GM12864 (cell line): ENCODE measurements at regions not wholly inside any gene's neighbourhood (a gene's known extent, or its start where the extent isn't known, plus 50 kb on each side); places are given as distances from the start of the nearest gene placed in this dataset.

ENCODE experiments used
- DNase-seq: peaks from one replicate; pipeline ENCODE4 v3.0.0-alpha.2; 2011; ENCODE audit warnings: low read depth
- H3K4me3 ChIP-seq: 2 replicates; pipeline ENCODE4 v1.5.1; 2011; ENCODE audit warnings: mild to moderate bottlenecking, low read depth, low read length, control low read depth
- TF ChIP-seq, protein P1 (sequence below): IDR thresholded peaks from 2 replicates; pipeline ENCODE4 v1.5.1; 2011; ENCODE audit warnings: low read depth, mild to moderate bottlenecking, moderate library complexity, low read length, control low read depth, inconsistent platforms; ENCODE audit errors: missing control alignments

GRCh38 chr15:58235961-58236360 is 97.8 kb downstream of the AQP9 start:
- TF ChIP-seq, protein P1, sequence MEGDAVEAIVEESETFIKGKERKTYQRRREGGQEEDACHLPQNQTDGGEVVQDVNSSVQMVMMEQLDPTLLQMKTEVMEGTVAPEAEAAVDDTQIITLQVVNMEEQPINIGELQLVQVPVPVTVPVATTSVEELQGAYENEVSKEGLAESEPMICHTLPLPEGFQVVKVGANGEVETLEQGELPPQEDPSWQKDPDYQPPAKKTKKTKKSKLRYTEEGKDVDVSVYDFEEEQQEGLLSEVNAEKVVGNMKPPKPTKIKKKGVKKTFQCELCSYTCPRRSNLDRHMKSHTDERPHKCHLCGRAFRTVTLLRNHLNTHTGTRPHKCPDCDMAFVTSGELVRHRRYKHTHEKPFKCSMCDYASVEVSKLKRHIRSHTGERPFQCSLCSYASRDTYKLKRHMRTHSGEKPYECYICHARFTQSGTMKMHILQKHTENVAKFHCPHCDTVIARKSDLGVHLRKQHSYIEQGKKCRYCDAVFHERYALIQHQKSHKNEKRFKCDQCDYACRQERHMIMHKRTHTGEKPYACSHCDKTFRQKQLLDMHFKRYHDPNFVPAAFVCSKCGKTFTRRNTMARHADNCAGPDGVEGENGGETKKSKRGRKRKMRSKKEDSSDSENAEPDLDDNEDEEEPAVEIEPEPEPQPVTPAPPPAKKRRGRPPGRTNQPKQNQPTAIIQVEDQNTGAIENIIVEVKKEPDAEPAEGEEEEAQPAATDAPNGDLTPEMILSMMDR, result no peak
- DNase-seq, result no peak
- H3K4me3 ChIP-seq, result no peak overlapping the region

GRCh38 chr15:58240191-58240932 is 102.2 kb downstream of the AQP9 start:
- no peak overlapping the region for H3K4me3 ChIP-seq
- TF ChIP-seq, protein P1, result no peak
- DNase-seq, result no peak

GRCh38 chr15:58241872-58242271 is 103.7 kb downstream of the AQP9 start:
- TF ChIP-seq, protein P1, result no peak
- no peak overlapping the region for H3K4me3 ChIP-seq
- no peak for DNase-seq

DNA sequence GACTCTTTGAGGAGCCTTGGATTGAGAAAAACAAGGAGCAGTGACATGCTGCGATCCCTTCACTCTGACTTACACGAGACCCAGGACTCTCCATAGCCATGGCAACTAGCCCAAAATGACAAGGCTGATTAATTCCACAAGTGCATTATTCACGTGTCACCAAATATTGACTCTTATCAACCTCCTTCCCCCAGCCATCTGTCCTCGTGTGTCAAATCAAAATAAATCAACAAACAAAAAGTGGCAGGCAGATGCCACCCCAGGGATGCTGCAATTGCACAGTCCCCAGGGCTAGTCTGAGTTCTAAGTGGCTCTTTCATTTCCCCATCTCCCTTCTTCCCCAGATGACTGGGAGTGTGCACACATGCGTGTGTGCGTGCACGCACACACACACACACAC is 104.9 kb downstream of the AQP9 start:
- no peak overlapping the region for H3K4me3 ChIP-seq
- no peak for DNase-seq
- TF ChIP-seq, protein P1, result no peak

- TF ChIP-seq, protein P1, result no peak
- no peak overlapping the region for H3K4me3 ChIP-seq
Measured at GRCh38 chr15:58244536-58244935, 106.4 kb downstream of the AQP9 start.

DNA sequence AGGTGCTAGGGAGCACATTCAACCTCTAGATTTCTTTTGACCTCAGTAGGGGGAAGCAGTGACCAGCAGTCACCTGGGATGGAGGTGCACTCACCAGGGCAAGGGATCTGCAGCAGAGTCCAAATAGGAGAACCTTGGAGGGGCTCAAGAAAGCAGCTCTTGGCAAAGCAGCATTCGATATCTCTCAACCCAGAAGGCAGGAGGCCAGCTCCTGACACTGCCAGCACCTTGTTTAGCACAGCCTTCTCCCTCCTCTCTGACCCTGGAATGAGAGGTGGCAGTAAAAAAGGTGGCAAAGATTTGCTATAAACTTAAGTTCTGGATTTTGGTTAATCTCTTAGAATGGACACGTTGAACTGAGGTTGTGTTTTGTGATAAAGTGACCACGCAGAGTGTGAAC is 107.9 kb downstream of the AQP9 start:
- TF ChIP-seq, protein P1, result no peak
- DNase-seq, result no peak
- H3K4me3 ChIP-seq, result no peak overlapping the region

More at GRCh38 chr15:58244536-58244935, 106.4 kb downstream of the AQP9 start:
- no peak for DNase-seq
